HFF-Myc (cell line): ENCODE measurements at regions not wholly inside any gene's neighbourhood (a gene's known extent, or its start where the extent isn't known, plus 50 kb on each side); places are given as distances from the start of the nearest gene placed in this dataset.

Source experiments
- DNase-seq: peaks from one replicate; pipeline ENCODE4 v3.0.0-alpha.2; 2011; ENCODE audit warnings: low read depth; ENCODE audit errors: extremely low read depth
- H3K4me3 ChIP-seq: replicated peaks from 2 replicates; pipeline ENCODE4 v1.5.1; 2011; ENCODE audit warnings: low read depth, mild to moderate bottlenecking, control low read depth, low read length
- CTCF ChIP-seq: IDR thresholded peaks from 2 replicates; pipeline ENCODE4 v1.5.1; 2012; ENCODE audit warnings: mild to moderate bottlenecking, low read depth, low read length, control low read depth; ENCODE audit errors: missing control alignments

GRCh38 chr18:74023220-74023619 lies 124.4 kb downstream of the FBXO15 start:
- no peak for TF ChIP-seq CTCF
- H3K4me3 ChIP-seq = no peak overlapping the region
- no peak for DNase-seq

GRCh38 chr18:74019864-74020263 lies 127.8 kb downstream of the FBXO15 start:
- no peak overlapping the region for H3K4me3 ChIP-seq
- TF ChIP-seq CTCF = no peak
- no peak for DNase-seq

DNA sequence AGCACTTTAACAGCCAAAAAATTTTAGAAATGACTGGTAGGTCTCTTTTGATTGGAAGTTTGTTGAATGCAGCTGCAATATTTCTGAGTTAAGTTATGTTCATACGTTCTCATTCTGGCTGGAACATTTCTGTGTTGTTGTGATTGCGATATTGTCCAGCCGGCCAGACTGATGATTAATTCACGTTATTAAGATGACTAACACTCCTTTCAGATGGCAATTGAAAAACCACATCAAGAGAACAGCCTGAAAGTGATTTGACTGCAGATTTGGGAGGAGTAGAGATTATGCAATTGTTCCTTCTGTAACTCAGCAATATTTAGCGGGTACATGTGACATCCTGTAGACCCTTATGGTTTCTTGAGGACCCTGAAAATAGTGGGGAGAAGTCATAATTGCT lies 133.7 kb downstream of the FBXO15 start:
- DNase-seq = peak; percentile 32
- no peak overlapping the region for H3K4me3 ChIP-seq
- TF ChIP-seq CTCF = no peak

- no peak for DNase-seq
- no peak overlapping the region for H3K4me3 ChIP-seq
- no peak for TF ChIP-seq CTCF
These were observed 134.5 kb downstream of the FBXO15 start for GRCh38 chr18:74012954-74013630.

DNA sequence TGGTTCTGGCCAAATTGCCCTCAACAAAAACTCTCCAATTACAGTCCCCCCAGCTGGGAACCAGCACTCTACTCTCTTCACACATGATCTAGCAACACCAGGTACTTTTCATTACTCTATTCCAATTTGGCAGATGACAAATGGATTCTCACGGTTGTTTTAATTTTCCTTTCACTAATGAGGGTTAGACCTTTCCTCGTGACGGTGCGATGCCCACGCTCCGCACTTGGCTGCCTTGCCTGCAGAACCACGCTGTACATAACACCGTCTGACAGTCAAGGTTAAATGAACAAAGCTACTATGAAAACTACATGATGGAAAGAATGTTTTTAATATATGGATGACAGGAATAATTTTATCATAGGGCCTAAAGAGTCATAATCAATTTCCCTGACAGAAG lies 141.5 kb downstream of the FBXO15 start:
- no peak for TF ChIP-seq CTCF
- no peak overlapping the region for H3K4me3 ChIP-seq
- no peak for DNase-seq

DNA sequence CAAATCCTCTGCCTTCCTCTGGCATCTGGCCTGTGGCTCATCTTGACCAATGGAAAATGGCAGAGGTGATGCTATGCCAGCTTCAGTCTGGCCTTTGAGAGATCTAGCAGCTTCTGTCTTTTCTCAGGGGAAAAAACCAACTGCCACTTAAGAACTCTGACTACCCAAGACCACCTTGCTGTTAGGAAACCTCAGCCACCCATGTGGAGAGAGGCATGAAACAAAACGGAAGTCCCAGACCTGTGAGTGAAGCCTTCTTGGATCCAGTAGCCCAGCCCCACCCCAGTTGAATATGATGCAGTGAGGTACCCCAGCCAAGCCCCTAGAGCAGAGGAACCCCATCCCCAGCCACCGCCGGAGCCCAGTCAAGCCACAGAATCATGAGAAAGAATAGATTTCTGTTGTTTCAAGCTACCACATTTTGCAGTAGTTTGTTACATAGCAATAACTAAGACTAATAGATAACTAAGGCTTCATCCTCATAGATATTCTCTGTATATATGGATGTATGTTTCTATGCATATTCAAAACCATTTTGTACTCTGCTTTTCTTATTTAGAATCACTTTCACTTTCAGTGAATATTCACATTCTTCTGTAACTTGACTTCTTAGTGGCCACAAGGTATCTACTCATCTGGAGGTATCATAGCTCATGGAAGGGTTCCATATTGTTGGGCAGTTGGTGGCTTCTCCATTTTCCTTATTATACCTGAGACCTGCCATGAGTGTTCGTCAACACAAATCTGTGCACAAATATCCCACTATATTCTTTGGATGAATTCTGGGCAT lies 142.1 kb downstream of the FBXO15 start:
- no peak for DNase-seq
- no peak overlapping the region for H3K4me3 ChIP-seq
- TF ChIP-seq CTCF = no peak
